Neural cell (in vitro differentiated cells): ENCODE measurements at regions not wholly inside any gene's neighbourhood (a gene's known extent, or its start where the extent isn't known, plus 50 kb on each side); places are given as distances from the start of the nearest gene placed in this dataset.

Source experiments
- H2AFZ ChIP-seq: fragments of 200-600, 300-800 bp; sonication (generic), shearing (Covaris generic); 2 replicates; pipeline ENCODE4 v1.6.0; 2014; ENCODE audit warnings: low read depth, mild to moderate bottlenecking, antibody characterized with exemption, low read length, moderate library complexity
- H3F3A ChIP-seq: fragments of 200-600 bp; shearing (Covaris generic); 2 replicates; pipeline ENCODE4 v1.6.1; 2016; ENCODE audit warnings: mild to moderate bottlenecking, moderate library complexity, mixed read lengths, antibody characterized with exemption, low read length; ENCODE audit not compliant: insufficient read depth, poor library complexity, severe bottlenecking
- H3K27ac ChIP-seq: fragments of 200-600, 300-800 bp; sonication (generic), shearing (Covaris generic); 2 replicates; pipeline ENCODE4 v1.5.1; 2014; ENCODE audit warnings: mild to moderate bottlenecking, low read length, moderate library complexity
- H3K27me3 ChIP-seq: fragments of 300-800, 200-600 bp; sonication (generic), shearing (Covaris generic); 2 replicates; pipeline ENCODE4 v1.6.0; 2014; ENCODE audit warnings: mild to moderate bottlenecking, low read depth, low read length, moderate library complexity; ENCODE audit not compliant: insufficient read depth
- H3K36me3 ChIP-seq: fragments of 300-800, 200-600 bp; sonication (generic), shearing (Covaris generic); 2 replicates; pipeline ENCODE4 v1.5.1; 2014; ENCODE audit warnings: mild to moderate bottlenecking, antibody characterized with exemption, low read length, moderate library complexity; ENCODE audit not compliant: insufficient read depth
- H3K4me2 ChIP-seq: fragments of 300-800, 200-600 bp; sonication (generic), shearing (Covaris generic); 2 replicates; pipeline ENCODE4 v1.6.0; 2014; ENCODE audit warnings: mild to moderate bottlenecking, low read length
- H3K4me3 ChIP-seq: fragments of 300-800, 200-600 bp; sonication (generic), shearing (Covaris generic); 2 replicates; pipeline ENCODE4 v1.5.1; 2014; ENCODE audit warnings: mild to moderate bottlenecking, low read length, moderate library complexity
- H3K79me2 ChIP-seq: fragments of 200-600 bp; shearing (Covaris generic); replicated peaks from 2 replicates; pipeline ENCODE4 v1.6.0; 2014; ENCODE audit warnings: mild to moderate bottlenecking, low read length, moderate library complexity; ENCODE audit not compliant: insufficient read depth
- H3K9ac ChIP-seq: fragments of 300-800, 200-600 bp; sonication (generic), shearing (Covaris generic); 2 replicates; pipeline ENCODE4 v1.6.1; 2016; ENCODE audit warnings: mild to moderate bottlenecking, low read length, mixed read lengths
- H3K9me2 ChIP-seq: fragments of 200-600 bp; shearing (Covaris generic); 2 replicates; pipeline ENCODE4 v1.6.1; 2016; ENCODE audit warnings: mild to moderate bottlenecking, low read length, mixed read lengths; ENCODE audit not compliant: insufficient read depth
- H3K9me3 ChIP-seq: fragments of 200-600, 300-800 bp; sonication (generic), shearing (Covaris generic); 2 replicates; pipeline ENCODE4 v1.6.1; 2016; ENCODE audit warnings: mild to moderate bottlenecking, mixed run types, low read length, moderate library complexity, mixed read lengths
- H4K20me1 ChIP-seq: fragments of 200-600 bp; shearing (Covaris generic); 2 replicates; pipeline ENCODE4 v1.6.1; 2016; ENCODE audit warnings: mild to moderate bottlenecking, mixed run types; ENCODE audit not compliant: insufficient read depth
- CTCF ChIP-seq: fragments of 450-650 bp; IDR thresholded peaks from 2 replicates; pipeline ENCODE4 v1.5.1; 2014; ENCODE audit warnings: antibody characterized with exemption, mild to moderate bottlenecking, moderate library complexity; ENCODE audit not compliant: poor library complexity, severe bottlenecking
- EP300 ChIP-seq: fragments of 450-650 bp; conservative IDR thresholded peaks from 2 replicates; pipeline ENCODE4 v1.6.1; 2014; ENCODE audit warnings: antibody characterized with exemption, mild to moderate bottlenecking, moderate library complexity; ENCODE audit not compliant: poor library complexity, severe bottlenecking
- EZH2 ChIP-seq: fragments of 200-600, 300-800 bp; shearing (Covaris generic), sonication (generic); IDR thresholded peaks from 2 replicates; pipeline ENCODE4 v1.6.1; 2014; ENCODE audit warnings: antibody characterized with exemption, low read length, borderline replicate concordance, mild to moderate bottlenecking; ENCODE audit not compliant: insufficient read depth, poor library complexity, severe bottlenecking
- MXI1 ChIP-seq: fragments of 450-650 bp; conservative IDR thresholded peaks from 2 replicates; pipeline ENCODE4 v1.6.1; 2014; ENCODE audit warnings: antibody characterized with exemption, mild to moderate bottlenecking; ENCODE audit not compliant: poor library complexity, severe bottlenecking
- POLR2AphosphoS5 ChIP-seq: IDR thresholded peaks from 2 replicates; pipeline ENCODE4 v1.6.1; 2012
- RAD21 ChIP-seq: fragments of 450-650 bp; conservative IDR thresholded peaks from 2 replicates; pipeline ENCODE4 v1.6.1; 2014; ENCODE audit warnings: antibody characterized with exemption, mild to moderate bottlenecking, moderate library complexity
- REST ChIP-seq: IDR thresholded peaks from 2 replicates; pipeline ENCODE4 v1.6.1; 2012; ENCODE audit warnings: borderline replicate concordance
- SMC3 ChIP-seq: fragments of 450-650 bp; conservative IDR thresholded peaks from 2 replicates; pipeline ENCODE4 v1.6.1; 2014; ENCODE audit warnings: antibody characterized with exemption, mild to moderate bottlenecking, moderate library complexity; ENCODE audit not compliant: poor library complexity
- TAF1 ChIP-seq: IDR thresholded peaks from 2 replicates; pipeline ENCODE4 v1.6.1; 2012; ENCODE audit warnings: low read depth

GRCh38 chr2:2834105-2834504, 503.0 kb upstream of the MYT1L start:
- no peaks in the 10 kb centered on the region for H3K9me3 ChIP-seq
- H3K9me2 ChIP-seq: no peaks in the 10 kb centered on the region
- no peak overlapping the region for H3K9ac ChIP-seq
- no peaks in the 10 kb centered on the region for H3K79me2 ChIP-seq
- H3K27ac ChIP-seq: no peak overlapping the region
- H2AFZ ChIP-seq: no peak overlapping the region
- H3K4me2 ChIP-seq: no peak overlapping the region
- no peaks in the 10 kb centered on the region for H3K36me3 ChIP-seq
- H3K27me3 ChIP-seq: no peaks in the 10 kb centered on the region
- H3K4me3 ChIP-seq: no peak overlapping the region
- H3F3A ChIP-seq: no peaks in the 10 kb centered on the region
- H4K20me1 ChIP-seq: no peaks in the 10 kb centered on the region
- no peak for TF ChIP-seq RAD21

- H3K27ac ChIP-seq: no peak overlapping the region
These were observed 501.6 kb upstream of the MYT1L start for GRCh38 chr2:2832657-2833056.

GRCh38 chr2:2831633-2832032, 500.6 kb upstream of the MYT1L start:
- H3K4me2 ChIP-seq: no peak overlapping the region
- H3K27ac ChIP-seq: no peak overlapping the region
- H3K4me3 ChIP-seq: no peak overlapping the region

More at GRCh38 chr2:2832657-2833056, 501.6 kb upstream of the MYT1L start:
- Histone ChIP-seq H3K9me2 (no peaks in the 10 kb centered on the region), H3K4me3 (no peak overlapping the region), H3K4me2 (no peak overlapping the region), H3K9ac (no peak overlapping the region), H2AFZ (no peak overlapping the region), H4K20me1 (no peaks in the 10 kb centered on the region), H3K79me2 (no peaks in the 10 kb centered on the region), H3F3A (no peaks in the 10 kb centered on the region), H3K9me3 (no peaks in the 10 kb centered on the region), H3K36me3 (no peaks in the 10 kb centered on the region), H3K27me3 (no peaks in the 10 kb centered on the region)
- TF ChIP-seq RAD21: no peak
- TF ChIP-seq POLR2AphosphoS5: no peak
- no peak for TF ChIP-seq MXI1
- TF ChIP-seq EP300: no peak
- no peak for TF ChIP-seq CTCF
- no peak for TF ChIP-seq EZH2
- no peak for TF ChIP-seq SMC3
- no peak for TF ChIP-seq TAF1

More at GRCh38 chr2:2831633-2832032, 500.6 kb upstream of the MYT1L start:
- no peaks in the 10 kb centered on the region for H3K36me3 ChIP-seq
- peak overlapping the region; percentile 22 for H2AFZ ChIP-seq
- TF ChIP-seq SMC3 (peak; percentile 54), EP300 (no peak), REST (no peak), EZH2 (no peak), CTCF (peak; percentile 45), MXI1 (no peak), POLR2AphosphoS5 (no peak), RAD21 (peak; percentile 57), TAF1 (no peak)
- H3K79me2 ChIP-seq: no peaks in the 10 kb centered on the region
- no peaks in the 10 kb centered on the region for H3K9me2 ChIP-seq
- H3K27me3 ChIP-seq: no peaks in the 10 kb centered on the region
- H3K9ac ChIP-seq: no peak overlapping the region
- H3K9me3 ChIP-seq: no peaks in the 10 kb centered on the region
- H4K20me1 ChIP-seq: no peaks in the 10 kb centered on the region
- H3F3A ChIP-seq: no peaks in the 10 kb centered on the region
